Upper lobe of right lung (tissue), 1 donor: ENCODE measurements at regions not wholly inside any gene's neighbourhood (a gene's known extent, or its start where the extent isn't known, plus 50 kb on each side); places are given as distances from the start of the nearest gene placed in this dataset.

Experiments
- ATAC-seq: fragments of 200-7000 bp; cut with Tn5 transposase; one replicate; pipeline ENCODE4 v1.9.1; 2020; ENCODE audit warnings: mild to moderate bottlenecking, moderate library complexity
- DNase-seq: peaks from one replicate; pipeline ENCODE4 v3.0.0-alpha.2; 2020
- H3K27ac ChIP-seq: fragments of 200-600 bp; one replicate; pipeline ENCODE4 v1.8.0; 2022
- H3K27me3 ChIP-seq: fragments of 200-600 bp; one replicate; pipeline ENCODE4 v1.8.0; 2022; ENCODE audit warnings: mild to moderate bottlenecking
- H3K36me3 ChIP-seq: fragments of 200-600 bp; one replicate; pipeline ENCODE4 v1.8.0; 2022
- H3K4me1 ChIP-seq: fragments of 200-600 bp; one replicate; pipeline ENCODE4 v1.8.0; 2022
- H3K4me3 ChIP-seq: fragments of 200-600 bp; one replicate; pipeline ENCODE4 v1.8.0; 2022; ENCODE audit warnings: mild to moderate bottlenecking
- H3K9me3 ChIP-seq: fragments of 200-600 bp; one replicate; pipeline ENCODE4 v1.8.0; 2022
- CTCF ChIP-seq: fragments of 200-600 bp; IDR thresholded peaks from one replicate; pipeline ENCODE4 v1.8.0; 2022; ENCODE audit warnings: antibody characterized with exemption
- intact Hi-C: fragments of 100-400 bp; cut with DNase I; formaldehyde crosslinking; loops from one replicate; pipeline ENCODE4 v1.11.0; 2022
- donor health status: DM: no; HTN: yes; CAD: no; lungs with severe emphysema.

GRCh38 chr3:40723083-40723660 is 198.4 kb downstream of the ZNF621 start:
- Histone ChIP-seq H3K36me3 (no peaks in the 10 kb centered on the region), H3K27ac (no peak overlapping the region), H3K9me3 (no peaks in the 10 kb centered on the region), H3K4me3 (no peak overlapping the region), H3K27me3 (no peaks in the 10 kb centered on the region), H3K4me1 (peaks cover 4% of the 10 kb centered on the region)
- ATAC-seq (no peak), DNase-seq (no peak)
- no peak for TF ChIP-seq CTCF
- intact Hi-C loops: no loop called here

DNA sequence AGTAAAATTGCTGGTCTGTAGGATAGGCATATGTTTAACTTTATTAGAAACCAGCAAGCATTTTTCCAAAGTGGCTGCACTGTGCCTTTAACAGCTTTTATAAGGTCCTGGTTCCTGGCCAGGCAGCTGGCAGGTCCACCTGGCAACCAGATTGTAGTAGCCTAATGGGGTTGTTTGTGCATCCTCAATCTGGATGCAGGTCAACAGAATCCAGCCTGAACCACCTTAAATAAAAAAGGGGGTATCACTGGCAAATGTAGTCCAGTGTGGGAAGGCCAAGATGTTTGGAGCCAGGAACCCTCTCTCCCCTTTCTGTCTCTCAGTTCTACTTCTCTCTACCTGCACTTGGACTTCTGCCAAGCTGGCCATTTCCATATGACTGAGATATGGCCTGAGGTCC is 200.3 kb downstream of the ZNF621 start:
- H3K4me3 ChIP-seq: no peak overlapping the region
- H3K27ac ChIP-seq: no peak overlapping the region
- no peaks in the 10 kb centered on the region for H3K9me3 ChIP-seq
- intact Hi-C loops: no loop called here
- ATAC-seq: no peak
- no peak for TF ChIP-seq CTCF
- no peaks in the 10 kb centered on the region for H3K27me3 ChIP-seq
- DNase-seq: no peak
- no peaks in the 10 kb centered on the region for H3K36me3 ChIP-seq
- H3K4me1 ChIP-seq: no peaks in the 10 kb centered on the region

GRCh38 chr3:40731445-40731844 is 206.7 kb downstream of the ZNF621 start:
- intact Hi-C loops: no loop called here

DNA sequence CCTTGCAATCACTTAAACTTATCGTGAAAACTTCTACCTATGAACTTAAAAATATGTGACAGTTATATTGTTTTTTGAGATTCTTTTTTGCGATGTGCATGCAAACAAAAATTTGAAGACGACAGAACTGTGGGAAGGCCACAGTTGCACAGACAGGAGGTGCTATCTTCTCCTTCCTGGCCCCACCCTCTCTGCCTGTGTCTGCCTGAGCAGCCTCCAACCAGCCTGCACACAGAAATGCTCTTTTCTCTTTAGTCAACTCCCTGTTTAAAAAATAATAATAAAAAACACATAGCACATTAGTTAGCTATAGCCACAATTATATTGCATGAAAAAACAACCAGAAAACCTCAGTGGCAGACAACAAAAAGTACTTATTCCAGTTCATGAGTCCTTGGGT is 212.2 kb downstream of the ZNF621 start:
- no peak overlapping the region for H3K27ac ChIP-seq
- no peaks in the 10 kb centered on the region for H3K27me3 ChIP-seq
- no peaks in the 10 kb centered on the region for H3K4me1 ChIP-seq
- H3K4me3 ChIP-seq: no peak overlapping the region
- H3K9me3 ChIP-seq: no peaks in the 10 kb centered on the region
- no peaks in the 10 kb centered on the region for H3K36me3 ChIP-seq
- ATAC-seq: no peak
- TF ChIP-seq CTCF: no peak
- no peak for DNase-seq
- intact Hi-C loops: no loop called here

More at GRCh38 chr3:40731445-40731844, 206.7 kb downstream of the ZNF621 start:
- TF ChIP-seq CTCF: no peak
- no peaks in the 10 kb centered on the region for H3K27me3 ChIP-seq
- no peaks in the 10 kb centered on the region for H3K4me1 ChIP-seq
- DNase-seq (no peak), ATAC-seq (no peak)
- H3K4me3 ChIP-seq: no peak overlapping the region
- no peaks in the 10 kb centered on the region for H3K36me3 ChIP-seq
- H3K9me3 ChIP-seq: no peaks in the 10 kb centered on the region
- H3K27ac ChIP-seq: no peak overlapping the region

DNA sequence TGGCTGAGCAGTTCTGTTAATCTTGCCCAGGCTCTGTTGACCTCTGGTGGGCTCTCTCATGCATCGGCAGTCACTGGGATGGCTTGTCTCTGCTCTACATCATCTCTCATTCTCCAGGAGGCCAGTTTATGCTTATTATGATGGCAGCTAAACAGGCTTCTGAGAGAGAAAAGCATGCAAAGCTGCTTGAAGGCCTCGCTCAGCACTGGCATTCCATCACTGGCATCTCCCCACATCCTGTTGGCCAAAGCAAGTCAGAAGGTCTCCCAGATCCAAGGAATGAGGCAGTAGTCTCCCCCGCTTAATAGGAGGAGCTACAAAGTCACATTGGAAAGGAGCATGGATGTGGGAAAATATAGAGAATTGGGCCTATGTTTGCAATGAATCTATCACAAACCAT is 212.6 kb downstream of the ZNF621 start:
- Histone ChIP-seq H3K4me1 (no peaks in the 10 kb centered on the region), H3K27me3 (no peaks in the 10 kb centered on the region), H3K4me3 (no peak overlapping the region), H3K27ac (no peak overlapping the region), H3K36me3 (no peaks in the 10 kb centered on the region), H3K9me3 (no peaks in the 10 kb centered on the region)
- DNase-seq (no peak), ATAC-seq (no peak)
- no peak for TF ChIP-seq CTCF
- intact Hi-C loops: no loop called here

DNA sequence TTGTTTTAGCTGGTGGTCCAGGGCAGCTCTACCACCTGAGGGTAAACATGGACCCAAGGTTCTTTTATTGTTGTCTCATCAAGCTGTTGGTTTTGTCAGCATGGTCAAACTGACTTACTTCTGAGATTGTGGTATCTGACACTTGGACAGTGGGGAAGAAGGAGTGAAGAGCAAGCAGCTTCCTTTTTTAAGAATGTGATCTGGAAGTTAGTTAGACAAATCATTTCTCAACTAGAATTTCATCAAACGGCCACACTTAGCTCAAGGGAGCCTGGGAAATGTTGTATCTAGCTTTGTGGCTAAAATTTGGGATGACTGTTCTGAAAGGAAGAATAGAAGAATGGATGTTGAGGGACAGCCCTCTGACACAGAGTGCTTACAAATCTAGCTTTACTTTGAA is 215.2 kb downstream of the ZNF621 start:
- DNase-seq: no peak
- Histone ChIP-seq H3K9me3 (no peaks in the 10 kb centered on the region), H3K27me3 (no peaks in the 10 kb centered on the region), H3K4me3 (no peak overlapping the region), H3K27ac (no peak overlapping the region), H3K36me3 (no peaks in the 10 kb centered on the region), H3K4me1 (no peaks in the 10 kb centered on the region)
- no peak for TF ChIP-seq CTCF
- ATAC-seq: no peak
- intact Hi-C loops: no loop called here
